ENCODE measurements at regions not wholly inside any gene's neighbourhood (a gene's known extent, or its start where the extent isn't known, plus 50 kb on each side); places are given as distances from the start of the nearest gene placed in this dataset.
"Not testable (repeated sequence)": the region's sequence is repeated elsewhere in the genome, so short reads cannot be mapped to it uniquely, and the experiment has no call there.

- no peak for DNase-seq (ENCODE audit: low read depth)
Measured at GRCh38 chr14:83863042-83863774, 1666.7 kb upstream of the FLRT2 start.

GRCh38 chr14:83864106-83864505 lies 1665.8 kb upstream of the FLRT2 start:
- no peak for DNase-seq (ENCODE audit: low read depth)

GRCh38 chr14:83867566-83868225 lies 1662.2 kb upstream of the FLRT2 start:
- DNase-seq (ENCODE audit: low read depth), result peak; percentile 33

- peak; percentile 78 for DNase-seq (ENCODE audit: low read depth)
Measured at GRCh38 chr14:83870546-83871270, 1659.2 kb upstream of the FLRT2 start.

GRCh38 chr14:83873669-83874068 lies 1656.3 kb upstream of the FLRT2 start:
- DNase-seq (ENCODE audit: low read depth), result no peak

- peak; percentile 59 for DNase-seq (ENCODE audit: low read depth)
Measured at GRCh38 chr14:83874662-83875061, 1655.3 kb upstream of the FLRT2 start.

GRCh38 chr14:83883732-83884131 lies 1646.2 kb upstream of the FLRT2 start:
- no peak for DNase-seq (ENCODE audit: low read depth)

- DNase-seq (ENCODE audit: low read depth), result no peak
Measured at GRCh38 chr14:83885837-83886293, 1644.1 kb upstream of the FLRT2 start.

- no peak for DNase-seq (ENCODE audit: low read depth)
Measured at GRCh38 chr14:83887866-83888265, 1642.1 kb upstream of the FLRT2 start.

GRCh38 chr14:83893447-83893846 lies 1636.5 kb upstream of the FLRT2 start:
- no peak for DNase-seq (ENCODE audit: low read depth)

GRCh38 chr14:83894568-83894967 lies 1635.4 kb upstream of the FLRT2 start:
- no peak for DNase-seq (ENCODE audit: low read depth)

GRCh38 chr14:83898558-83898957 lies 1631.4 kb upstream of the FLRT2 start:
- DNase-seq (ENCODE audit: low read depth), result not testable (repeated sequence)

GRCh38 chr14:83899706-83900105 lies 1630.2 kb upstream of the FLRT2 start:
- no peak for DNase-seq (ENCODE audit: low read depth)

GRCh38 chr14:83905157-83905556 lies 1624.8 kb upstream of the FLRT2 start:
- no peak for DNase-seq (ENCODE audit: low read depth)

- DNase-seq (ENCODE audit: low read depth), result no peak
Measured at GRCh38 chr14:83908419-83908818, 1621.5 kb upstream of the FLRT2 start.

- no peak for DNase-seq (ENCODE audit: low read depth)
Measured at GRCh38 chr14:83909507-83909906, 1620.4 kb upstream of the FLRT2 start.

- DNase-seq (ENCODE audit: low read depth), result peak; percentile 5
Measured at GRCh38 chr14:83912032-83912642, 1617.8 kb upstream of the FLRT2 start.

GRCh38 chr14:83913476-83913875 lies 1616.5 kb upstream of the FLRT2 start:
- no peak for DNase-seq (ENCODE audit: low read depth)

GRCh38 chr14:83918546-83918945 lies 1611.4 kb upstream of the FLRT2 start:
- DNase-seq (ENCODE audit: low read depth), result peak; percentile 2

GRCh38 chr14:83919675-83920074 lies 1610.3 kb upstream of the FLRT2 start:
- DNase-seq (ENCODE audit: low read depth), result not testable (repeated sequence)

- no peak for DNase-seq (ENCODE audit: low read depth)
Measured at GRCh38 chr14:83923842-83924241, 1606.1 kb upstream of the FLRT2 start.

- DNase-seq (ENCODE audit: low read depth), result no peak
Measured at GRCh38 chr14:83924259-83924658, 1605.7 kb upstream of the FLRT2 start.

Data from myocyte (in vitro differentiated cells).